Activated naive CD8-positive, alpha-beta T cell treated with anti-CD3 and anti-CD28 coated beads, Interleukin-2, amount 50 U/mL, for 24 hours (primary cell): ENCODE measurements at regions not wholly inside any gene's neighbourhood (a gene's known extent, or its start where the extent isn't known, plus 50 kb on each side); places are given as distances from the start of the nearest gene placed in this dataset.

Experiments used
- ATAC-seq: fragments of 150-1000 bp; cut with Tn5 transposase; one replicate; pipeline ENCODE4 v1.10.0; 2021
- DNase-seq: peaks from one replicate; pipeline ENCODE4 v3.0.0; 2021
- H3K27ac Mint-ChIP-seq: one replicate; pipeline ENCODE4 v1.8.0; 2021; ENCODE audit warnings: mild to moderate bottlenecking, mixed read lengths
- H3K27me3 Mint-ChIP-seq: one replicate; pipeline ENCODE4 v1.8.0; 2021; ENCODE audit warnings: mixed read lengths
- H3K36me3 Mint-ChIP-seq: one replicate; pipeline ENCODE4 v1.8.0; 2021; ENCODE audit warnings: low read depth, mixed read lengths
- H3K4me1 Mint-ChIP-seq: one replicate; pipeline ENCODE4 v1.8.0; 2021; ENCODE audit warnings: mixed read lengths
- H3K4me3 Mint-ChIP-seq: one replicate; pipeline ENCODE4 v1.8.0; 2021; ENCODE audit warnings: mild to moderate bottlenecking, moderate library complexity, mixed read lengths
- H3K9me3 Mint-ChIP-seq: one replicate; pipeline ENCODE4 v1.8.0; 2021; ENCODE audit warnings: mixed read lengths

GRCh38 chr2:12106440-12107080 lies 360.1 kb downstream of the LPIN1 start:
- H3K4me1 Mint-ChIP-seq: peaks cover 43% of the 10 kb centered on the region
- no peak overlapping the region for H3K4me3 Mint-ChIP-seq
- no peak overlapping the region for H3K27ac Mint-ChIP-seq
- no peaks in the 10 kb centered on the region for H3K9me3 Mint-ChIP-seq
- DNase-seq (peak; percentile 54), ATAC-seq (peak; percentile 84)
- no peaks in the 10 kb centered on the region for H3K36me3 Mint-ChIP-seq
- no peaks in the 10 kb centered on the region for H3K27me3 Mint-ChIP-seq

- Mint-ChIP-seq H3K27ac (no peak overlapping the region), H3K27me3 (no peaks in the 10 kb centered on the region), H3K9me3 (no peaks in the 10 kb centered on the region), H3K4me1 (peaks cover 46% of the 10 kb centered on the region), H3K36me3 (no peaks in the 10 kb centered on the region), H3K4me3 (no peak overlapping the region)
- DNase-seq (no peak), ATAC-seq (no peak)
Observed at GRCh38 chr2:12107321-12107720, 360.9 kb downstream of the LPIN1 start.

DNA sequence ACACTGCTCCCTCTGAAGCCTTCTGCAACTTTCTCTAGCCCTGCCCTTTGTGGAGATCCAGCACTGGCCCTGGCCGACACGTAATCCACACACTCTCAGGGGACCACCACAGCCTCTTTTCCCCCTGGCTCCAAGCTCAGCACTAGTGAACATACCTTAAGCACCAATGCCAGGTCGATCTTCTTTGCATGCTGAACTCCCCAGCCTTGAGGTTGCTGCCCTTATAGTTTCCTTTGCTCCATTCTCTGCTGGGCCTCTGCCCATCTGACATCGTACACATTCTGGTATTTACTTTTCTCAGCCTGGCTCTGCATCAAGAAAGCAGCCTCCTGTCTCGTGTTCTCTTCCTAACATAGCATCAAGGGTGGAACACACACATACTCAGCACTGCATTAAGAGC lies 361.5 kb downstream of the LPIN1 start:
- peaks cover 46% of the 10 kb centered on the region for H3K4me1 Mint-ChIP-seq
- H3K4me3 Mint-ChIP-seq: no peak overlapping the region
- DNase-seq (no peak), ATAC-seq (no peak)
- H3K9me3 Mint-ChIP-seq: no peaks in the 10 kb centered on the region
- H3K36me3 Mint-ChIP-seq: no peaks in the 10 kb centered on the region
- no peak overlapping the region for H3K27ac Mint-ChIP-seq
- H3K27me3 Mint-ChIP-seq: no peaks in the 10 kb centered on the region

- no peak for DNase-seq
- H3K4me3 Mint-ChIP-seq: no peak overlapping the region
- no peaks in the 10 kb centered on the region for H3K36me3 Mint-ChIP-seq
- H3K4me1 Mint-ChIP-seq: peaks cover 49% of the 10 kb centered on the region
- no peaks in the 10 kb centered on the region for H3K27me3 Mint-ChIP-seq
- H3K27ac Mint-ChIP-seq: no peak overlapping the region
- H3K9me3 Mint-ChIP-seq: no peaks in the 10 kb centered on the region
- ATAC-seq: no peak
Observed at GRCh38 chr2:12109363-12110017, 363.1 kb downstream of the LPIN1 start.

GRCh38 chr2:12110074-12110473 lies 363.6 kb downstream of the LPIN1 start:
- peaks cover 49% of the 10 kb centered on the region for H3K4me1 Mint-ChIP-seq
- DNase-seq (no peak), ATAC-seq (peak; percentile 26)

GRCh38 chr2:12110481-12110880 lies 364.0 kb downstream of the LPIN1 start:
- H3K9me3 Mint-ChIP-seq: no peaks in the 10 kb centered on the region
- DNase-seq (no peak), ATAC-seq (no peak)
- H3K4me1 Mint-ChIP-seq: peaks cover 48% of the 10 kb centered on the region
- no peak overlapping the region for H3K27ac Mint-ChIP-seq
- peak overlapping the region; percentile 9 for H3K4me3 Mint-ChIP-seq
- H3K36me3 Mint-ChIP-seq: no peaks in the 10 kb centered on the region
- H3K27me3 Mint-ChIP-seq: no peaks in the 10 kb centered on the region

More at GRCh38 chr2:12110074-12110473, 363.6 kb downstream of the LPIN1 start:
- Mint-ChIP-seq H3K27ac (no peak overlapping the region), H3K4me3 (peak overlapping the region; percentile 9), H3K27me3 (no peaks in the 10 kb centered on the region), H3K36me3 (no peaks in the 10 kb centered on the region), H3K9me3 (no peaks in the 10 kb centered on the region)

DNA sequence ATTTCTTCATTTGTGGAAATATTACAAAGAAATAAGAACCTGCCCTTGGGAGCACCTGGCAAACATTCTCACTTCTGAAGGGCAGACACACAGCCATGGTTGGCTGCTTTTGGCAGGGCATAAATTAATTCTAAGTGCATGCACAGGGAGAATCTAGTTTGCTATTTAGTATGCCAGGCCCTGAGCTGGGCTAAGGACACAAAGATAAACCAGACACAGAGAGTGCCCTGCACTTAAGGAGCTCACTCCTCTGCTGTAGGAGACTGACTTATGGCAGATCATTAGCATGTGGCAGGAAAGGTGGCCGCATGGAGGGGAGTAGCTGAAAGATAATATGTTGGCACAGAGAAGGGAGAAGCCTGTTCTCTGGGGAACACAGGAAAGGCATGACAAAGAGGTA lies 367.0 kb downstream of the LPIN1 start:
- Mint-ChIP-seq H3K36me3 (no peaks in the 10 kb centered on the region), H3K4me3 (no peak overlapping the region), H3K27me3 (no peaks in the 10 kb centered on the region), H3K27ac (no peak overlapping the region), H3K9me3 (no peaks in the 10 kb centered on the region), H3K4me1 (peaks cover 36% of the 10 kb centered on the region)
- DNase-seq (no peak), ATAC-seq (no peak)

DNA sequence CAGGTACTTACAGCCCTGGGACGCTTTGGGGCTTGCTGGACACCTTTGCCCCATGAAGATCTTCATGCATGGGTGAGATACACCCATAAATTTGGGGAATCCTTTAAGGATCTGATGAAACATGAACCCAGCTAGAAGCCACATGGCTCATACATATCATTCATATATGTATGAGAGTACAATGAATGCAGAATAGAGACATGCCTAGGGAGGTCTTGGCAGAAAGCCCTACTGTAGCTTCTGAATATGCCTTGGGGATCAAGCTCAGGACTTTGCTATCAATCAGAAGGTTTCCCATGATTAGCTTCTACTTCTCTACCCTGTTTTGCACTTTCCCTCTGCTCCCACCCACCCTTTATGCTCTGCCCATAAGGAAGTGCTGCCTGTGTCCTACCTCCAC lies 368.4 kb downstream of the LPIN1 start:
- Mint-ChIP-seq H3K27ac (no peak overlapping the region), H3K4me1 (peaks cover 27% of the 10 kb centered on the region), H3K4me3 (no peak overlapping the region), H3K9me3 (no peaks in the 10 kb centered on the region), H3K36me3 (no peaks in the 10 kb centered on the region), H3K27me3 (no peaks in the 10 kb centered on the region)
- ATAC-seq (no peak), DNase-seq (no peak)

- Mint-ChIP-seq H3K4me3 (no peak overlapping the region), H3K4me1 (peaks cover 12% of the 10 kb centered on the region), H3K9me3 (no peaks in the 10 kb centered on the region), H3K27ac (no peak overlapping the region), H3K27me3 (no peaks in the 10 kb centered on the region), H3K36me3 (no peaks in the 10 kb centered on the region)
- no peak for ATAC-seq
- DNase-seq: no peak
Observed at GRCh38 chr2:12116228-12116750, 369.9 kb downstream of the LPIN1 start.

GRCh38 chr2:12119841-12120240 lies 373.4 kb downstream of the LPIN1 start:
- Mint-ChIP-seq H3K4me1 (peaks cover 5% of the 10 kb centered on the region), H3K27me3 (no peaks in the 10 kb centered on the region), H3K4me3 (no peak overlapping the region), H3K27ac (no peak overlapping the region), H3K9me3 (no peaks in the 10 kb centered on the region), H3K36me3 (no peaks in the 10 kb centered on the region)
- no peak for ATAC-seq
- no peak for DNase-seq

DNA sequence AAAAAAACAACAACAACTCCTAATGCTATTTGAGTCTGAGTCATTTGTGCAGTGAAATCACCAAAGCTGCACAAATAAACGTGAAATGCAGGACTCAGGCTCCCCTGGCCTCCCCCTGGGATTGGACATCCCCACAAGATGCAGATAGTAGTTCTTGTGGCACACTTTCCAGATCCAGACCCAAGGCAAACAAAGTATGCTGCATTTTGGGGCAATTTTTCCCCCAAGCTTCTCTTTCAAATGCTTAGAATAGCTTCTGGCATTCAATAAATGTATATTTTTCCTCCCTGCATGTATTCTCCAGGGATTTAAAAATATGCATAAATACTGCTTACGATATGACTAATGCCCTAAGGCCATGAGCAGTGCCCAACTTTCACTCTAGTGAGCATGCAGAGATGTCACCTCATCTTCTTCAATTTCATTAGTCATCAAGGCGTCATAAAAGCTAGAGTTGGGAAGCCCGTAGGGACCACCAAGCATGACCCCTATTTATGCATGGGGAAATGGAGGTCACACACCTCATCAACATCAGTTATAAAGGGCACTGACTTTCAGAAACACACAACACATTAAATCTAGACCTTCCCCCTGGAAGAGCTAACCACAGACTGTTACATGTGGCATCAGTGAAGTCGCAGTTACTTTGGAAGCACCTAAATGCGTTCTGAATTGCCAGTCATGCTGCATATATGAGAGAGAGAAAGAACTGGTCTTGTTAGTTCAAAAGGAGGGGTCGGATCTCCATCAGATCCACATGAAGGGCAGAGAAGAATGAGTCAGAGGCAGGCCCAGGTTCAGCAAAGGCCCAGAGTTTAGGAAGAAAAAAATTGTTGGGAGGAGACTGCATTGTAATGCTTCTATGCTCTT lies 374.1 kb downstream of the LPIN1 start:
- Mint-ChIP-seq H3K27me3 (no peaks in the 10 kb centered on the region), H3K9me3 (no peaks in the 10 kb centered on the region), H3K4me3 (no peak overlapping the region), H3K27ac (no peak overlapping the region), H3K4me1 (peaks cover 5% of the 10 kb centered on the region), H3K36me3 (no peaks in the 10 kb centered on the region)
- DNase-seq (no peak), ATAC-seq (peak; percentile 71)

DNA sequence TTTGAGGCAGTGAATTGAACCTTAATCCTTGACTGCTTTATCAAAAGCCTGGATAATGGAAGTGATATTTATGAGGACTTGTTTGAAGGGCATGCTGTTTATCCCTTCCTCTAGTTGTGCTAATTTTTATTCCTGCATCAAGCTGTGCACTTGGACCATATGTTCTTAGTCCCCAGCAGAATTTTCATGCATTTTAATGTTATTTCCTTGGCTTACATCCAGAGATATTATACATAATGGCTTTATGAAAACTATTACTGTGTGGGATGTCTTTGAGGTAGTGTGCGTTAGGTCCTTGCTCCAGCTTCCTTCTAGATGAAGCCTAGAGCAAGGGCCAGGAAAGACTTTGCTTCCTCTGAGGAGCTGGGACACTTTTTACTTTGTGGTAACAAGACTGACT lies 378.4 kb downstream of the LPIN1 start:
- no peaks in the 10 kb centered on the region for H3K36me3 Mint-ChIP-seq
- no peak overlapping the region for H3K4me3 Mint-ChIP-seq
- no peak overlapping the region for H3K27ac Mint-ChIP-seq
- H3K9me3 Mint-ChIP-seq: no peaks in the 10 kb centered on the region
- no peak for ATAC-seq
- no peaks in the 10 kb centered on the region for H3K4me1 Mint-ChIP-seq
- no peak for DNase-seq
- no peaks in the 10 kb centered on the region for H3K27me3 Mint-ChIP-seq

DNA sequence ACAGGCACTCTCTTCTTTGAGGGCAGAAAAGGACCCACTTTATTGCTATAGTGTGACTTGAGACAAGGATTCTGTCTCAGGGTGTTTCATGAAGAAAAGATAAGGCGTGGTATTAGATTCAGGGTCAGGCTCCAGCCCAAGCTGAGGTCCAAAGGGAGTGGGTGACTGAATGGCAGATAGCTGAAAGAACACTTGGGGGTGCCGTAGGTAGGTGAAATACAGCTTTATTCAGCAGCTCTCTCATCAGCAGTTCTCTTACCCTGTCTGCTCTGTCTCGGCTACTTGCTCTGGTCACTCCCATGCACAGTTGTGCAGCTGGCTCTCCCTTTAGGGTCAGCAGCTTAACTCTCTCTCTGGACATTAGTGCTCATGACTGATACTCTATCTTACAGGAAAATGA lies 379.9 kb downstream of the LPIN1 start:
- no peaks in the 10 kb centered on the region for H3K4me1 Mint-ChIP-seq
- ATAC-seq (no peak), DNase-seq (no peak)
- H3K4me3 Mint-ChIP-seq: no peak overlapping the region
- H3K27me3 Mint-ChIP-seq: no peaks in the 10 kb centered on the region
- H3K9me3 Mint-ChIP-seq: no peaks in the 10 kb centered on the region
- H3K36me3 Mint-ChIP-seq: no peaks in the 10 kb centered on the region
- H3K27ac Mint-ChIP-seq: no peak overlapping the region

DNA sequence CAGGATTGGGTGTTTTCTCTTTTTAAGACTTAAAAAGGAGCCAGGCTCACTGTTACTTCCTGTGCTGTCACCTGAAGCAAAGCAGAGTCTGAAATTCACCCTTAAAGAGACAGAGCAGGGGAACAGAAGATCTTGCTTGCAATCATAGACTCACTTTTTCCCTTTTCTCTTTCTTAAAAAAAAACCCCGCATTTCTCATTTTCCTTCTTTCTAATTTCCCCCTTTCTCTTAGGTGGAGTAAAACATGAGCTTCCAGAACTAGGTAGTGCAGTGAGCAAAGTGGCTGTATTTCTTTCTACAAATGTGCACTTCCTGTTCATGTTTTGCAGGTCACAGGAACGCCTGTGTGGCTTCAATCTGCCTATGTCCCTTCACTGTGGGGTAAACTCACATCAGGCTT lies 381.2 kb downstream of the LPIN1 start:
- no peak overlapping the region for H3K4me3 Mint-ChIP-seq
- no peaks in the 10 kb centered on the region for H3K9me3 Mint-ChIP-seq
- peak overlapping the region; percentile 52 for H3K27ac Mint-ChIP-seq
- H3K27me3 Mint-ChIP-seq: no peaks in the 10 kb centered on the region
- ATAC-seq (peak; percentile 85), DNase-seq (no peak)
- H3K36me3 Mint-ChIP-seq: no peaks in the 10 kb centered on the region
- no peaks in the 10 kb centered on the region for H3K4me1 Mint-ChIP-seq

DNA sequence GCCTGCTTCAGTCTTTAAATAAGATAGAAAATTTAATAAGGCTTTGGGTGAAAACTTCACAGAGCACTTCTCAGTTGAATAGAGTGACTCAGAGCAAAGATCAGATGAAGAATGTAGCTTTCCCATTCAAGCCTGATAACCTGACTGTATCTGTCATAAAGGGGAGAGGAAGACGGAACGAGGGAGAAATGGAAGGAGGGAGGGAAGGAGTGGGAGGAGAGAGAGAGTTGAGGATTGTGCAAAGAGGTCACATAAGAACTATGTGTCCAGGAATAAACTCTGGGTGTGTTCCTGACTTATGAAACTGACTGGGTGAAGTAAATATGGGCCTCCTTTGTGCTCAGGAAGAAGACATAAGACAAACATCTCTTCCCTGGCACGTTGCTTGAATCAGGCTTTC lies 385.5 kb downstream of the LPIN1 start:
- DNase-seq: no peak
- Mint-ChIP-seq H3K4me1 (no peaks in the 10 kb centered on the region), H3K9me3 (no peaks in the 10 kb centered on the region), H3K27ac (no peak overlapping the region), H3K27me3 (no peaks in the 10 kb centered on the region), H3K4me3 (no peak overlapping the region), H3K36me3 (no peaks in the 10 kb centered on the region)
- ATAC-seq: no peak
